NB4 (cell line): ENCODE measurements at regions not wholly inside any gene's neighbourhood (a gene's known extent, or its start where the extent isn't known, plus 50 kb on each side); places are given as distances from the start of the nearest gene placed in this dataset.

Source experiments
- DNase-seq: peaks from one replicate; pipeline ENCODE4 v3.0.0; 2010; ENCODE audit warnings: low read depth
- H3K4me3 ChIP-seq: one replicate; pipeline ENCODE4 v1.5.1; 2011; ENCODE audit warnings: mild to moderate bottlenecking, low read depth, low read length, moderate library complexity
- CTCF ChIP-seq: IDR thresholded peaks from one replicate; pipeline ENCODE4 v1.5.1; 2012; ENCODE audit warnings: low read depth, low read length
- MAX ChIP-seq: IDR thresholded peaks from 2 replicates; pipeline ENCODE4 v1.6.1; 2011; ENCODE audit warnings: low read depth, low read length
- MYC ChIP-seq: IDR thresholded peaks from 2 replicates; pipeline ENCODE4 v1.6.1; 2011; ENCODE audit warnings: low read depth, low read length
- POLR2A ChIP-seq: IDR thresholded peaks from 2 replicates; pipeline ENCODE4 v1.6.1; 2011; ENCODE audit warnings: mild to moderate bottlenecking; ENCODE audit not compliant: insufficient read length; ENCODE audit errors: extremely low read depth

- no peak overlapping the region for H3K4me3 ChIP-seq
- TF ChIP-seq MAX (no peak), CTCF (no peak), MYC (no peak), POLR2A (no peak)
- no peak for DNase-seq
Measured at GRCh38 chr14:39948235-39948634, 516.0 kb upstream of the FBXO33 start.

GRCh38 chr14:39946807-39947206, 514.6 kb upstream of the FBXO33 start:
- no peak overlapping the region for H3K4me3 ChIP-seq
- no peak for DNase-seq
- TF ChIP-seq POLR2A = no peak

GRCh38 chr14:39939023-39939422, 506.8 kb upstream of the FBXO33 start:
- no peak overlapping the region for H3K4me3 ChIP-seq
- TF ChIP-seq MYC = no peak
- TF ChIP-seq MAX = no peak
- TF ChIP-seq CTCF = no peak
- TF ChIP-seq POLR2A = no peak
- DNase-seq = no peak

GRCh38 chr14:39912192-39913100, 480.2 kb upstream of the FBXO33 start:
- no peak for TF ChIP-seq MAX
- H3K4me3 ChIP-seq = no peak overlapping the region
- DNase-seq = no peak

- TF ChIP-seq CTCF = no peak
- no peak for TF ChIP-seq MYC
- TF ChIP-seq MAX = no peak
- TF ChIP-seq POLR2A = no peak
- no peak overlapping the region for H3K4me3 ChIP-seq
- no peak for DNase-seq
Measured at GRCh38 chr14:39897657-39898056, 465.4 kb upstream of the FBXO33 start.

GRCh38 chr14:39890026-39890425, 457.8 kb upstream of the FBXO33 start:
- DNase-seq = no peak
- no peak overlapping the region for H3K4me3 ChIP-seq
- TF ChIP-seq CTCF (no peak), MYC (no peak), MAX (no peak), POLR2A (no peak)
